ENCODE measurements at regions not wholly inside any gene's neighbourhood (a gene's known extent, or its start where the extent isn't known, plus 50 kb on each side); places are given as distances from the start of the nearest gene placed in this dataset.
"Not testable (repeated sequence)": the region's sequence is repeated elsewhere in the genome, so short reads cannot be mapped to it uniquely, and the experiment has no call there.

- H3K9me3 ChIP-seq (ENCODE audit: control insufficient read depth in 2 of 3, insufficient read depth in 1 of 3, low read length in 3 of 3) = peaks cover 0 to 9% (median 4%) of the 10 kb centered on the region in 3 donors
- no peak overlapping the region for H3K9ac ChIP-seq (ENCODE audit: low read length in 3 of 3)
- intact Hi-C loops (cut with DNase I) = no loop called here
- H3K4me3 ChIP-seq (ENCODE audit: low read length in 3 of 3) = no peak overlapping the region
- H3K36me3 ChIP-seq (ENCODE audit: control insufficient read depth in 2 of 3, insufficient read depth in 3 of 3, low read length in 3 of 3) = no peaks in the 10 kb centered on the region
- DNase-seq = peak in 2 of 5 donors; percentile 53 to 63
- FAIRE-seq = no peak
- peaks cover 0 to 3% (median 0%) of the 10 kb centered on the region in 3 donors for H3K4me1 ChIP-seq (ENCODE audit: control insufficient read depth in 2 of 3, insufficient read depth in 2 of 3, low read depth in 1 of 3, low read length in 3 of 3)
- no peaks in the 10 kb centered on the region for H3K27me3 ChIP-seq (ENCODE audit: control insufficient read depth, insufficient read depth, low read length)
- no peak for TF ChIP-seq CTCF (IDR thresholded peaks at IDR 0.05; ENCODE audit: borderline replicate concordance, extremely low read depth, insufficient read depth)
- H3K27ac ChIP-seq (ENCODE audit: low read depth in 2 of 2, low read length in 2 of 2) = no peak overlapping the region
Observed at GRCh38 chr20:48129345-48129942, 344.2 kb upstream of the SULF2 start.

- Histone ChIP-seq H3K9ac (ENCODE audit: low read length in 3 of 3) (no peak overlapping the region), H3K36me3 (ENCODE audit: control insufficient read depth in 2 of 3, insufficient read depth in 3 of 3, low read length in 3 of 3) (no peaks in the 10 kb centered on the region), H3K9me3 (ENCODE audit: control insufficient read depth in 2 of 3, insufficient read depth in 1 of 3, low read length in 3 of 3) (peaks cover 0 to 9% (median 4%) of the 10 kb centered on the region in 3 donors), H3K4me1 (ENCODE audit: control insufficient read depth in 2 of 3, insufficient read depth in 2 of 3, low read depth in 1 of 3, low read length in 3 of 3) (peaks cover 0 to 3% (median 0%) of the 10 kb centered on the region in 3 donors), H3K27me3 (ENCODE audit: control insufficient read depth, insufficient read depth, low read length) (no peaks in the 10 kb centered on the region), H3K4me3 (ENCODE audit: low read length in 3 of 3) (no peak overlapping the region), H3K27ac (ENCODE audit: low read depth in 2 of 2, low read length in 2 of 2) (no peak overlapping the region)
- TF ChIP-seq CTCF (IDR thresholded peaks at IDR 0.05; ENCODE audit: borderline replicate concordance, extremely low read depth, insufficient read depth) = no peak
- FAIRE-seq = no peak
- DNase-seq = no peak
- intact Hi-C loops (cut with DNase I) = no loop called here
Observed at GRCh38 chr20:48128436-48128835, 343.2 kb upstream of the SULF2 start.

GRCh38 chr20:48127964-48128363, 342.7 kb upstream of the SULF2 start:
- intact Hi-C loops (cut with DNase I); H3K27ac ChIP-seq (ENCODE audit: low read depth in 2 of 2, low read length in 2 of 2); H3K36me3 ChIP-seq (ENCODE audit: control insufficient read depth in 2 of 3, insufficient read depth in 3 of 3, low read length in 3 of 3); H3K9ac ChIP-seq (ENCODE audit: low read length in 3 of 3); H3K27me3 ChIP-seq (ENCODE audit: control insufficient read depth, insufficient read depth, low read length); DNase-seq; H3K4me3 ChIP-seq (ENCODE audit: low read length in 3 of 3); H3K4me1 ChIP-seq (ENCODE audit: control insufficient read depth in 2 of 3, insufficient read depth in 2 of 3, low read depth in 1 of 3, low read length in 3 of 3); FAIRE-seq; H3K9me3 ChIP-seq (ENCODE audit: control insufficient read depth in 2 of 3, insufficient read depth in 1 of 3, low read length in 3 of 3): not testable (repeated sequence)

GRCh38 chr20:48127133-48127532, 341.9 kb upstream of the SULF2 start:
- H3K27me3 ChIP-seq (ENCODE audit: control insufficient read depth, insufficient read depth, low read length); H3K9ac ChIP-seq (ENCODE audit: low read length in 3 of 3); H3K27ac ChIP-seq (ENCODE audit: low read depth in 2 of 2, low read length in 2 of 2); H3K9me3 ChIP-seq (ENCODE audit: control insufficient read depth in 2 of 3, insufficient read depth in 1 of 3, low read length in 3 of 3); H3K4me3 ChIP-seq (ENCODE audit: low read length in 3 of 3); FAIRE-seq; H3K4me1 ChIP-seq (ENCODE audit: control insufficient read depth in 2 of 3, insufficient read depth in 2 of 3, low read depth in 1 of 3, low read length in 3 of 3); H3K36me3 ChIP-seq (ENCODE audit: control insufficient read depth in 2 of 3, insufficient read depth in 3 of 3, low read length in 3 of 3); DNase-seq; intact Hi-C loops (cut with DNase I): not testable (repeated sequence)
